Activated T-helper 1 cell treated with anti-CD3 and anti-CD28 coated beads, Interleukin-12 subunit alpha, Interleukin-12 subunit beta, Interleukin-2, Interleukin-4 antibody, amounts not matched to agents 30 ng/mL and 10 ng/mL and 1 ng/mL, durations not matched to agents 14 hours and 24 hours and 36 hours (primary cell): ENCODE measurements at regions not wholly inside any gene's neighbourhood (a gene's known extent, or its start where the extent isn't known, plus 50 kb on each side); places are given as distances from the start of the nearest gene placed in this dataset.
A peak's percentile ranks its signal among the peaks of the same experiment; 100 is the strongest.
"Not testable (repeated sequence)": the region's sequence is repeated elsewhere in the genome, so short reads cannot be mapped to it uniquely, and the experiment has no call there.

Source experiments
- DNase-seq: peaks from one replicate; pipeline ENCODE4 v3.0.0; 2021; ENCODE audit warnings: low spot score
- H3K27ac Mint-ChIP-seq: one replicate; pipeline ENCODE4 v1.8.0; 2021; ENCODE audit warnings: mild to moderate bottlenecking, mixed read lengths
- H3K27me3 Mint-ChIP-seq: one replicate; pipeline ENCODE4 v1.8.0; 2022; ENCODE audit warnings: mild to moderate bottlenecking, moderate library complexity, mixed read lengths; ENCODE audit not compliant: insufficient read depth
- H3K36me3 Mint-ChIP-seq: one replicate; pipeline ENCODE4 v1.8.0; 2021; ENCODE audit warnings: low read depth, mixed read lengths
- H3K4me1 Mint-ChIP-seq: one replicate; pipeline ENCODE4 v1.8.0; 2021; ENCODE audit warnings: low read depth, mixed read lengths
- H3K4me3 Mint-ChIP-seq: one replicate; pipeline ENCODE4 v1.8.0; 2021; ENCODE audit warnings: mild to moderate bottlenecking, moderate library complexity, mixed read lengths
- H3K9me3 Mint-ChIP-seq: one replicate; pipeline ENCODE4 v1.8.0; 2021; ENCODE audit warnings: mixed read lengths
- intact Hi-C: fragments of 100-400 bp; cut with micrococcal nuclease; formaldehyde crosslinking; loops from one replicate; pipeline ENCODE4 v1.15.1; 2024

DNA sequence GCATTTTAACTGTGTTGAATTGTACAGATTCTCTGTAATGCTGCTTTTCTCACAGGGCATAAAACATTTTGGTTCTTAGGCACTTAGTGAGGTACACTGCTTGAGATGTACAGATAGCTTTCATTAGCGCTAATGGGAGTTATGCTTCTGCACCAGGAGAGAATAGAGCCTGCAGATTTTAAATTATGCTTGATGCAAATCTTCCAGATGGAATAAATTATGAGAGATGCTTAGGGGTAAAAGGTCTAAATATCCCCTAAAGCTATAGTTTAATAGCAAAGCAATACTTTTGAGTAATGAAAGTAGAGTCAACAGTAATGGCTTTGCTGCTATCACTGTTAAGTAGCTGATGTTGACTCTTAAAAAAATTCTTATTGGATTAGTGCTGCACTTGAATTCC, 248.9 kb downstream of the S1PR1 start:
- H3K27ac Mint-ChIP-seq, result no peak overlapping the region
- H3K9me3 Mint-ChIP-seq, result no peaks in the 10 kb centered on the region
- no peak for DNase-seq
- peaks cover 16% of the 10 kb centered on the region for H3K27me3 Mint-ChIP-seq
- H3K4me1 Mint-ChIP-seq, result no peaks in the 10 kb centered on the region
- no peak overlapping the region for H3K4me3 Mint-ChIP-seq
- H3K36me3 Mint-ChIP-seq, result no peaks in the 10 kb centered on the region
- intact Hi-C loops, result no loop called here

- H3K9me3 Mint-ChIP-seq, intact Hi-C loops, DNase-seq, H3K27ac Mint-ChIP-seq, H3K4me3 Mint-ChIP-seq, H3K36me3 Mint-ChIP-seq, H3K4me1 Mint-ChIP-seq: not testable (repeated sequence)
- peaks cover 11% of the 10 kb centered on the region for H3K27me3 Mint-ChIP-seq
These were observed 255.3 kb downstream of the S1PR1 start for GRCh38 chr1:101492144-101492543.

DNA sequence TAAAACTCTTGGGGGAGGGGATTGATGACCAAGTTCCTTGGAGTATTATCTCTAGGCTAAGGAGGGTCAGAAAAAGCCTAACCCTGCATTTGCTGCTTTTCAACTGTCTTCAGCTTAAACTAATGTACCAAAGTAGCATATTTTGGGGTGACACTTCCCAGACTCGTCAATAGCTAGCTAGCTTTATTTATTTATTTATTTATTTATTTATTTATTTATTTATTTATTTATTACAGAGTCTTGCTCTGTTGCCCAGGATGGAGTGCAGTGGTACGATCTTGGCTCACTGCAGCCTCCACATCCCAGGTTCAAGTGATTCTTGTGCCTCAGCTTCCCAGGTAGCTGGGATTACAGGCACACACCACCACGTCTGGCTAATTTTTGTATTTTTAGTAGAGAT, 257.1 kb downstream of the S1PR1 start:
- H3K36me3 Mint-ChIP-seq, H3K9me3 Mint-ChIP-seq, DNase-seq, intact Hi-C loops, H3K27me3 Mint-ChIP-seq, H3K4me1 Mint-ChIP-seq, H3K27ac Mint-ChIP-seq, H3K4me3 Mint-ChIP-seq: not testable (repeated sequence)

- Mint-ChIP-seq H3K27ac (no peak overlapping the region), H3K9me3 (no peaks in the 10 kb centered on the region), H3K27me3 (peaks cover 5% of the 10 kb centered on the region), H3K4me1 (no peaks in the 10 kb centered on the region), H3K36me3 (no peaks in the 10 kb centered on the region), H3K4me3 (no peak overlapping the region)
- intact Hi-C loops, result no loop called here
- DNase-seq, result no peak
These were observed 259.3 kb downstream of the S1PR1 start for GRCh38 chr1:101496109-101496508.

DNA sequence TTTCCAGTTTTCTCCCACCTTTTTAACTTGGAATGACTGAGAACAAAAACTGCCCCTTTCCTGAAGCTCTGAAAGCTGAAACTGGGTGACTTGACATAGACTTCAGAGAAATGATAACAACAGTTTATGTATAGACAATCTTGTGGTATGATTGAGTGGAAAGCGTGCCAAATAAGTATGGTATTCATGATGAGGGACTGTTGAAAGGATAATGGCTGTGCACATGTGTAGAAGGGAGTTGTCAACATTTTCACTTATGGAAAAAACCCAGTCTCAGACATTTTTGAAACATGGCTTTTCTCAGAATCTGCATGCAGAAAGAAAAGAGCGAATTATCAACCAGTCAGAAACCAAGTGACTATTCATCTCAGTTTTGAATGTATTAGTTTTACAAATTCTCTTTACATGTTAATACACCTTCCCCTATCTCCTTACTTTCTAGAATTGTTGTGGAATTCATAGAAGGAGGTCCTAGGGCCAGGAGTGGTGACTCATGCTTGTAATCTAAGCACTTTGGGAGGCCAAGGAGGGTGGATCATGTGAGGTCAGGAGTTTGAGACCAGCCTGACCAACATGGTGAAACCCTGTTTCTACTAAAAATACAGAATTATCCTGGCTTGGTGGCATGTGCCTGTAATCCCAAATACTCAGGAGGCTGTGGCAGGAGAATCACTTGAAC, 261.2 kb downstream of the S1PR1 start:
- Mint-ChIP-seq H3K27ac (no peak overlapping the region), H3K9me3 (no peaks in the 10 kb centered on the region), H3K4me1 (no peaks in the 10 kb centered on the region), H3K36me3 (no peaks in the 10 kb centered on the region), H3K4me3 (no peak overlapping the region), H3K27me3 (peaks cover 3% of the 10 kb centered on the region)
- intact Hi-C loops, result no loop called here
- no peak for DNase-seq

- H3K4me3 Mint-ChIP-seq, H3K4me1 Mint-ChIP-seq, H3K9me3 Mint-ChIP-seq, H3K27ac Mint-ChIP-seq, DNase-seq, H3K36me3 Mint-ChIP-seq, intact Hi-C loops: not testable (repeated sequence)
- peaks cover 12% of the 10 kb centered on the region for H3K27me3 Mint-ChIP-seq
These were observed 267.3 kb downstream of the S1PR1 start for GRCh38 chr1:101504106-101504505.

- not testable (repeated sequence) for H3K4me3 Mint-ChIP-seq
These were observed 268.4 kb downstream of the S1PR1 start for GRCh38 chr1:101505240-101505639.

DNA sequence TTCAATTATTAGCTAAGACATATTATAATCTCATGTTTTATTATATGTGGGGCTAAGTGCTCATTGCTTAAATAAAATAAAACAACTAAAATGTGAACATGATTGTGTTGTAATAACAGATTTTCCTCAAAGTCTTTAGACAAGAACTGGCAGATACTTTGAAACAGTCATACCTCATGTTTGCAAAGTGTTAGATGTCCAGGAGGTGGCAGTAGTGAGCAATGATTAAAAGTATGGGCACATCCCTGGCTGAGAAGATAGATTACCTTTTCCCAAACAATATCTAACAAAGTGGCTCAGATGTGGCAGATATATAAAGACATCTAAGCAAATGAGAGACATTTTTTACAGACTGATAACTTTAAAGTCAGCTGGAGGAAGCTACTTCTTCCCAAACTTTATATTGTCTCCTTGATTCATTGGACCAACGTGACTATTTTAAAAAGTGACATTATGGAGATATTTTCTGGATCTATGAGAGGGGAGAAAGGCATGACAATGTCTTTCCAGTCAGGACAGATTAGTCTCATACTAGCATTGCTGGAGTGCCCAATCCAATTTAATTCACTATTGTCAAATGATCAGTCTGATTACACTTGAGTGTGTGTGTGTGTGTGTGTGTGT, 269.8 kb downstream of the S1PR1 start:
- peak; percentile 4 for DNase-seq
- H3K4me3 Mint-ChIP-seq, result no peak overlapping the region
- H3K36me3 Mint-ChIP-seq, result no peaks in the 10 kb centered on the region
- H3K27me3 Mint-ChIP-seq, result peaks cover 20% of the 10 kb centered on the region
- no peaks in the 10 kb centered on the region for H3K9me3 Mint-ChIP-seq
- H3K4me1 Mint-ChIP-seq, result no peaks in the 10 kb centered on the region
- intact Hi-C loops, result loop anchor here (1.0 to 5.0 kb wide), 3 partner anchors 61 to 926 kb away; no protein-coding TSS in a partner anchor
- H3K27ac Mint-ChIP-seq, result no peak overlapping the region

More at GRCh38 chr1:101505240-101505639, 268.4 kb downstream of the S1PR1 start:
- not testable (repeated sequence) for H3K36me3 Mint-ChIP-seq, DNase-seq, H3K27ac Mint-ChIP-seq, H3K4me1 Mint-ChIP-seq, H3K9me3 Mint-ChIP-seq
- intact Hi-C loops, result loop anchor here (5.0 kb wide), 1 partner anchor 927 kb away; no protein-coding TSS in a partner anchor
- H3K27me3 Mint-ChIP-seq, result peaks cover 14% of the 10 kb centered on the region

GRCh38 chr1:101507547-101507971, 270.7 kb downstream of the S1PR1 start:
- intact Hi-C loops, result loop anchor here (2.0 to 5.0 kb wide), 2 partner anchors 199 to 925 kb away; no protein-coding TSS in a partner anchor
- Mint-ChIP-seq H3K36me3 (no peaks in the 10 kb centered on the region), H3K4me1 (no peaks in the 10 kb centered on the region), H3K4me3 (no peak overlapping the region), H3K27me3 (peaks cover 20% of the 10 kb centered on the region), H3K9me3 (no peaks in the 10 kb centered on the region), H3K27ac (no peak overlapping the region)
- no peak for DNase-seq

GRCh38 chr1:101508913-101509312, 272.1 kb downstream of the S1PR1 start:
- Mint-ChIP-seq H3K9me3 (no peaks in the 10 kb centered on the region), H3K27me3 (peaks cover 21% of the 10 kb centered on the region), H3K36me3 (no peaks in the 10 kb centered on the region), H3K27ac (no peak overlapping the region), H3K4me1 (no peaks in the 10 kb centered on the region), H3K4me3 (no peak overlapping the region)
- intact Hi-C loops, result loop anchor here (5.0 kb wide), 1 partner anchor 923 kb away; no protein-coding TSS in a partner anchor
- no peak for DNase-seq

DNA sequence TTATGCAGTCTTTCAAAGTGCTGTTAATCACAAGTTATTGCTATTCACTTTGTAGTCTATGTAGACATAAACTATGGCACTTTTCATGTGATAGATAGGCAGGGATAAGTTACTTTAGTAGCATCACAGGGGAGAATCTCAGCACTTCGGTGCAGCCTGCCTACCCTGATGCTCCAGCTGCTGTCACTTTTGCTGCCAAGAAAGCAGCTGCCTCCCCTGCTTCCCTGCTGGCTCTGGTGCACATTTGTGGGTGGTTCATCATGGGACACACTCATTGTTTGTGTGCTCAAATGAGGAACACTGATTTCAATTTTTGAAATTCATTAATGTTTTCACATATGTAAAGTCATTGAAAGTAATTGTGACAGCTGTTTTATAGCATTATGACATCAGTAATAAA, 272.6 kb downstream of the S1PR1 start:
- peaks cover 22% of the 10 kb centered on the region for H3K27me3 Mint-ChIP-seq
- H3K4me3 Mint-ChIP-seq, result no peak overlapping the region
- no peaks in the 10 kb centered on the region for H3K9me3 Mint-ChIP-seq
- H3K4me1 Mint-ChIP-seq, result no peaks in the 10 kb centered on the region
- DNase-seq, result no peak
- intact Hi-C loops, result loop anchor here (5.0 kb wide), 1 partner anchor 923 kb away; no protein-coding TSS in a partner anchor
- H3K36me3 Mint-ChIP-seq, result no peaks in the 10 kb centered on the region
- no peak overlapping the region for H3K27ac Mint-ChIP-seq

- Mint-ChIP-seq H3K4me3 (no peak overlapping the region), H3K27ac (no peak overlapping the region), H3K9me3 (peaks cover under 1% of the 10 kb centered on the region), H3K4me1 (no peaks in the 10 kb centered on the region), H3K36me3 (no peaks in the 10 kb centered on the region), H3K27me3 (peaks cover 24% of the 10 kb centered on the region)
- intact Hi-C loops, result no loop called here
- DNase-seq, result no peak
These were observed 274.5 kb downstream of the S1PR1 start for GRCh38 chr1:101511202-101511891.

DNA sequence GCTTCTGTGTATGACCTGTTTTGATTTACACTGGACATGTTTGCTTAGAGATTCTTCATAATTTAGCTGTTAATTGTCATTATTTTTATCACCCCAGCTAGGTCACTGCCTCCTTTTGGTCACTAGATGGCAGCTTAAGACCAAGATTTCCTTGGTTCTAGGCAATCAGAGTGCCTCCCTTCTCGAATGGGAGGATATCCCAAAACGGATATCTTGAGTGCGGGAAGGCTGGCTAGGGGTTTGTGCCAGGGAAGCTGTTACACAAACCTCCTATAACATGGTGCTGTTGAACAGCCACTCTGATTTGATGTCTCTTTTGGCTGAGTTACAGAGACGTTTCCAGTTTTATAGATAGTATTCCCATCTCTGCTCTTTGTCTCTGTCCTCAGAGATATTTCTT, 283.5 kb downstream of the S1PR1 start:
- Mint-ChIP-seq H3K27ac (no peak overlapping the region), H3K36me3 (no peaks in the 10 kb centered on the region), H3K4me1 (no peaks in the 10 kb centered on the region), H3K4me3 (no peak overlapping the region), H3K9me3 (peaks cover 5% of the 10 kb centered on the region), H3K27me3 (peaks cover 13% of the 10 kb centered on the region)
- DNase-seq, result no peak
- intact Hi-C loops, result loop anchor here (1.0 kb wide), 1 partner anchor 47 kb away; no protein-coding TSS in a partner anchor
